ENCODE measurements at regions not wholly inside any gene's neighbourhood (a gene's known extent, or its start where the extent isn't known, plus 50 kb on each side); places are given as distances from the start of the nearest gene placed in this dataset.
A peak's percentile ranks its signal among the peaks of the same experiment; 100 is the strongest.
"Not testable (repeated sequence)": the region's sequence is repeated elsewhere in the genome, so short reads cannot be mapped to it uniquely, and the experiment has no call there.

DNA sequence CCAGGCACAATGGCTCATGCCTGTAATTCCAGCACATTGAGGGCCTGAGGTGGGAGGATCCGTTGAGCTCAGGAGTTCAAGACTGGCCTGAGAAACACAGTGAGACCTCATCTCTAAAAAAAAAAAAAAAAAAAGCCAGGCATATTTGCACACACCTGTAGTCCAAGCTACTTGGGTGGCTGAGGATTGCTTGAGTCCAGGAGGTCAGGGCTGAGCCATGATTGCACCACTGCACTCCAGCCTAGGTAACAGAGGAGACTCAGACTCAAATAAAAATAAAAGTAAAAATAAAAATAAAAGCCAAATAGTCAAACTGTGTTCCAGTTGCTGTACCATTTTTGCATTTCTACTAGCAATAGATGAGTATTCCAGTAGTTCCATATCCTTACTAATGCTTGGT, 616.0 kb downstream of the KIF4B start:
- no peak overlapping the region for H3K4me3 ChIP-seq (ENCODE audit: control insufficient read depth, low read depth, low read length)
- TF ChIP-seq CTCF (conservative IDR thresholded peaks at IDR 0.05; ENCODE audit: control insufficient read depth, insufficient read depth, low read depth, low read length) = no peak
- no peak for DNase-seq (ENCODE audit: low read depth)

DNA sequence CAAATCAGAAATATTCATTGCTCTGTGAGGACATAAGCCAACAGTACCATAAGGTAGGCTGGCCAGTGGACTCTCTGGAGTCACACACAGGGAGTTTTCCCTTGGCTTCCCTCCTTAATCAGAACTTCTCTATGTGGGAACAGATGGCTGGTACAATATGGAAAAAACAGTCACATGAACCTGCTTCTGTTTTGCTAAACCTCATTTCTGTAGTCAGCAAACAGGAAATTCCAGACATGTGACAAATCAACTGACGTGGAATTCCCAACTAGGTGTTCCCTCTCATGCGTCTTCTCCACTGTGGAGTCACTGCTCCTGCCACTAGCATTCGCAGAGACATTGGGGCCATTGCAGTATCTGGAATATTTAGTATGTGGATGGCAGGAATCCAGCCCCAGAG, 617.6 kb downstream of the KIF4B start:
- no peak overlapping the region for H3K4me3 ChIP-seq (ENCODE audit: control insufficient read depth, low read depth, low read length)
- DNase-seq (ENCODE audit: low read depth) = peak; percentile 3
- no peak for TF ChIP-seq CTCF (conservative IDR thresholded peaks at IDR 0.05; ENCODE audit: control insufficient read depth, insufficient read depth, low read depth, low read length)

GRCh38 chr5:155633338-155633957, 619.9 kb downstream of the KIF4B start:
- H3K4me3 ChIP-seq (ENCODE audit: control insufficient read depth, low read depth, low read length) = no peak overlapping the region
- TF ChIP-seq CTCF (conservative IDR thresholded peaks at IDR 0.05; ENCODE audit: control insufficient read depth, insufficient read depth, low read depth, low read length) = no peak
- DNase-seq (ENCODE audit: low read depth) = no peak

DNA sequence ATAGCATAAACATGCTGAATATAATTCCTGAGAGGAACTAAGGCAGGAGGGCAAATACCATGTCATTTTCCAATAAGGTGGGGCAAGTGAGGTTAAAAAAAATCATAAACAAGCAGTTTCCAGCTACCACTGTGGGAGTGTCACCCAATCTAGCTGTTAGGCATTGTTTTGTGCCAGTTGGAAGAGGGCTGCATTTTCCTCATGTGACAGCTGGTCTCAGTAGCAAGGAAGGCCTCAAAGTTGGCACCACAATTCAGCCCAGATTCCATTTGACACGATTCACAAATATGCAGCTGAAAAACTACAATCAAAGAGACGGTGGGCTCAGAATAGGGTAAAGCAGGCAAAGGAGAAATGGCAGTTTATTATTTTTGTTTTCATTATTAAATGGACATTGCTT, 636.1 kb downstream of the KIF4B start:
- no peak overlapping the region for H3K4me3 ChIP-seq (ENCODE audit: control insufficient read depth, low read depth, low read length)
- no peak for DNase-seq (ENCODE audit: low read depth)
- no peak for TF ChIP-seq CTCF (conservative IDR thresholded peaks at IDR 0.05; ENCODE audit: control insufficient read depth, insufficient read depth, low read depth, low read length)

DNA sequence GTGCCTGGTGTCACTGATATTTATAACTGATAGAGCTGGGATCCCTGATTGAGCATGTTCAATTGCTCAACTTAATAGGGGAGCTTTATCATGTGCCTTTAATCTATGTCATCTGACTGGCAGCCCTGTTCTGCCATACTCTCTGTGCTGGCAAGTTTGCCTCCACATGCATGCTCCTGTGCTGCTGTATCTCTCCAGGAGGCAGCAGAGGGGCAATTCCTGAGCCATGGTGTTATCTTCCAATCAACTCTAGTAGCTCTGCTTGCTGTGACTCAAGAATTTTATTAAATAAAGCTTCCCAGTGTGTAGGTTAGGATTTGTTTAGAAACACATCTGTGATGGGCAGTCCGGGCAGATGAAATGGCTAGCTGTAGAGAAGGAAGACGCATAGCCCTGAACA, 642.0 kb downstream of the KIF4B start:
- no peak for TF ChIP-seq CTCF (conservative IDR thresholded peaks at IDR 0.05; ENCODE audit: control insufficient read depth, insufficient read depth, low read depth, low read length)
- H3K4me3 ChIP-seq (ENCODE audit: control insufficient read depth, low read depth, low read length) = no peak overlapping the region
- DNase-seq (ENCODE audit: low read depth) = no peak

- no peak for DNase-seq (ENCODE audit: low read depth)
- H3K4me3 ChIP-seq (ENCODE audit: control insufficient read depth, low read depth, low read length) = no peak overlapping the region
- no peak for TF ChIP-seq CTCF (conservative IDR thresholded peaks at IDR 0.05; ENCODE audit: control insufficient read depth, insufficient read depth, low read depth, low read length)
These were observed 648.3 kb downstream of the KIF4B start for GRCh38 chr5:155661859-155662258.

- H3K4me3 ChIP-seq (ENCODE audit: control insufficient read depth, low read depth, low read length) = no peak overlapping the region
- no peak for DNase-seq (ENCODE audit: low read depth)
These were observed 651.8 kb downstream of the KIF4B start for GRCh38 chr5:155665361-155665760.

GRCh38 chr5:155672001-155672400, 655.0 kb upstream of the SGCD start:
- not testable (repeated sequence) for H3K4me3 ChIP-seq (ENCODE audit: control insufficient read depth, low read depth, low read length); DNase-seq (ENCODE audit: low read depth)

More at GRCh38 chr5:155665361-155665760, 651.8 kb downstream of the KIF4B start:
- no peak for TF ChIP-seq CTCF (conservative IDR thresholded peaks at IDR 0.05; ENCODE audit: control insufficient read depth, insufficient read depth, low read depth, low read length)
